H9 (cell line): ENCODE measurements at regions not wholly inside any gene's neighbourhood (a gene's known extent, or its start where the extent isn't known, plus 50 kb on each side); places are given as distances from the start of the nearest gene placed in this dataset.

ENCODE experiments used
- DNase-seq: peaks from one replicate; pipeline ENCODE4 v3.0.0-alpha.2; 2017
- H2AFZ ChIP-seq: one replicate; pipeline ENCODE4 v1.6.1; 2013; ENCODE audit warnings: mild to moderate bottlenecking, low read length, control low read depth, moderate library complexity
- H2AK5ac ChIP-seq: 2 replicates; pipeline ENCODE4 v1.6.1; 2013; ENCODE audit warnings: low read length, control low read depth, mixed read lengths; ENCODE audit not compliant: insufficient read length
- H2BK120ac ChIP-seq: one replicate; pipeline ENCODE4 v1.6.1; 2013; ENCODE audit warnings: low read depth, mild to moderate bottlenecking, low read length, control low read depth, inconsistent platforms; ENCODE audit not compliant: poor library complexity, severe bottlenecking
- H2BK12ac ChIP-seq: 2 replicates; pipeline ENCODE4 v1.6.1; 2013; ENCODE audit warnings: low read length, control low read depth, mixed read lengths, low read depth; ENCODE audit not compliant: insufficient read length
- H2BK15ac ChIP-seq: 2 replicates; pipeline ENCODE4 v1.6.1; 2013; ENCODE audit warnings: low read depth, low read length, control low read depth
- H2BK20ac ChIP-seq: one replicate; pipeline ENCODE4 v1.6.1; 2013; ENCODE audit warnings: low read depth, mild to moderate bottlenecking, low read length, control low read depth, inconsistent platforms; ENCODE audit not compliant: poor library complexity, severe bottlenecking
- H2BK5ac ChIP-seq: 2 replicates; pipeline ENCODE4 v1.6.1; 2013; ENCODE audit warnings: low read length, control low read depth, mixed read lengths; ENCODE audit not compliant: insufficient read length
- H3K14ac ChIP-seq: 2 replicates; pipeline ENCODE4 v1.6.1; 2013; ENCODE audit warnings: low read length, control low read depth; ENCODE audit not compliant: insufficient read depth
- H3K18ac ChIP-seq: 2 replicates; pipeline ENCODE4 v1.6.1; 2013; ENCODE audit warnings: low read depth, mild to moderate bottlenecking, mixed read lengths, low read length, control low read depth; ENCODE audit not compliant: insufficient read length
- H3K23ac ChIP-seq: 2 replicates; pipeline ENCODE4 v1.6.1; 2013; ENCODE audit warnings: low read length, control low read depth, mixed read lengths, low read depth; ENCODE audit not compliant: insufficient read length
- H3K23me2 ChIP-seq: 2 replicates; pipeline ENCODE4 v1.6.1; 2013; ENCODE audit warnings: low read depth, mild to moderate bottlenecking, mixed read lengths, low read length, control low read depth; ENCODE audit not compliant: insufficient read length, poor library complexity, severe bottlenecking
- H3K27ac ChIP-seq: 2 replicates; pipeline ENCODE4 v1.5.1; 2013; ENCODE audit warnings: low read length, control low read depth, mixed read lengths, low read depth; ENCODE audit not compliant: insufficient read length
- H3K27me3 ChIP-seq: 2 replicates; pipeline ENCODE4 v1.6.1; 2013; ENCODE audit warnings: low read length, control low read depth, inconsistent platforms; ENCODE audit not compliant: insufficient read depth
- H3K4ac ChIP-seq: 2 replicates; pipeline ENCODE4 v1.6.1; 2013; ENCODE audit warnings: low read depth, mild to moderate bottlenecking, control low read depth, inconsistent platforms, low read length, moderate library complexity
- H3K4me1 ChIP-seq: 2 replicates; pipeline ENCODE4 v1.6.1; 2013; ENCODE audit warnings: low read length, control low read depth, inconsistent platforms; ENCODE audit not compliant: insufficient read depth
- H3K4me2 ChIP-seq: 2 replicates; pipeline ENCODE4 v1.6.1; 2013; ENCODE audit warnings: low read length, control low read depth, mixed read lengths; ENCODE audit not compliant: insufficient read length, insufficient read depth
- H3K56ac ChIP-seq: 2 replicates; pipeline ENCODE4 v1.6.1; 2013; ENCODE audit warnings: low read depth, mild to moderate bottlenecking, mixed read lengths, low read length, control low read depth; ENCODE audit not compliant: insufficient read length
- H3K79me1 ChIP-seq: 2 replicates; pipeline ENCODE4 v1.6.1; 2013; ENCODE audit warnings: low read depth, mild to moderate bottlenecking, moderate library complexity, low read length, control low read depth, inconsistent platforms; ENCODE audit not compliant: insufficient read depth, poor library complexity, severe bottlenecking
- H3K79me2 ChIP-seq: 2 replicates; pipeline ENCODE4 v1.6.1; 2013; ENCODE audit warnings: low read length, control low read depth, inconsistent platforms; ENCODE audit not compliant: insufficient read depth
- H3K9ac ChIP-seq: 2 replicates; pipeline ENCODE4 v1.6.1; 2013; ENCODE audit warnings: low read length, control low read depth, mixed read lengths; ENCODE audit not compliant: insufficient read length; ENCODE audit errors: extremely low read depth
- H3K9me3 ChIP-seq: one replicate; pipeline ENCODE4 v1.6.1; 2013; ENCODE audit warnings: low read depth, low read length, inconsistent platforms; ENCODE audit not compliant: control insufficient read depth
- H3T11ph ChIP-seq: one replicate; pipeline ENCODE4 v1.6.1; 2013; ENCODE audit warnings: mild to moderate bottlenecking, low read length, control low read depth, inconsistent platforms
- H4K20me1 ChIP-seq: one replicate; pipeline ENCODE4 v1.6.1; 2013; ENCODE audit not compliant: control insufficient read depth, insufficient read length, insufficient read depth
- H4K5ac ChIP-seq: 2 replicates; pipeline ENCODE4 v1.6.1; 2013; ENCODE audit warnings: low read depth, mild to moderate bottlenecking, mixed read lengths, low read length, control low read depth; ENCODE audit not compliant: insufficient read length
- H4K8ac ChIP-seq: replicated peaks from 2 replicates; pipeline ENCODE4 v1.6.1; 2013; ENCODE audit warnings: low read length, control low read depth, mixed read lengths, low read depth; ENCODE audit not compliant: insufficient read length
- H4K91ac ChIP-seq: 2 replicates; pipeline ENCODE4 v1.6.1; 2013; ENCODE audit warnings: low read depth, mild to moderate bottlenecking, moderate library complexity, mixed read lengths, low read length, control low read depth; ENCODE audit not compliant: insufficient read length
- H3K27ac Mint-ChIP-seq, 3 experiments: 2 replicates in 2 of 3; 3 replicates in 1 of 3; pipeline ENCODE4 v1.8.0; 2020 to 2021; ENCODE audit warnings: mixed read lengths in 3 of 3, mild to moderate bottlenecking in 1 of 3, moderate library complexity in 1 of 3
- H3K27me3 Mint-ChIP-seq: 2 replicates; pipeline ENCODE4 v1.8.0; 2021; ENCODE audit warnings: low read depth, mild to moderate bottlenecking, moderate library complexity, mixed read lengths
- H3K36me3 Mint-ChIP-seq, 3 experiments: 2 replicates in 2 of 3; 3 replicates in 1 of 3; pipeline ENCODE4 v1.8.0; 2020 to 2021; ENCODE audit warnings: low read depth in 3 of 3, mixed read lengths in 3 of 3; ENCODE audit not compliant: insufficient read depth in 1 of 3
- H3K4me1 Mint-ChIP-seq, 2 experiments: 2 replicates each; pipeline ENCODE4 v1.8.0; 2020; ENCODE audit warnings: mixed read lengths in 2 of 2
- H3K4me3 Mint-ChIP-seq, 2 experiments: 2 replicates in 1 of 2; 3 replicates in 1 of 2; pipeline ENCODE4 v1.8.0; 2020 to 2021; ENCODE audit warnings: mild to moderate bottlenecking in 2 of 2, mixed read lengths in 2 of 2, moderate library complexity in 1 of 2
- H3K9me3 Mint-ChIP-seq, 2 experiments: 2 replicates in 1 of 2; 3 replicates in 1 of 2; pipeline ENCODE4 v1.8.0; 2020; ENCODE audit warnings: mild to moderate bottlenecking in 2 of 2, mixed read lengths in 2 of 2, moderate library complexity in 1 of 2
- WGBS: extraction: QIAGEN DNeasy Blood & Tissue Kit; methylation state at CpG from one replicate; pipeline ENCODE4 v1.1.7; 2013; ENCODE audit warnings: missing lambda C conversion rate, low lambda C conversion rate, mixed read lengths; ENCODE audit not compliant: insufficient read length; ENCODE audit errors: extremely low coverage; 5-methylcytosine and 5-hydroxymethylcytosine counted together
- TF ChIP-seq, protein P1 (sequence below): fragments of 200-600 bp; sonication (generic); conservative IDR thresholded peaks from 3 replicates; pipeline ENCODE4 v1.8.0; 2021; ENCODE audit warnings: antibody characterized with exemption, mild to moderate bottlenecking

- Histone ChIP-seq H2AFZ (no peak overlapping the region), H2BK15ac (no peak overlapping the region)
- WGBS: no CpG with 5 or more reads among the region's 5 CpGs
Observed at GRCh38 chr10:78800006-78800405, 268.8 kb upstream of the ZMIZ1 start.

More at GRCh38 chr10:78800006-78800405, 268.8 kb upstream of the ZMIZ1 start:
- H3K23me2 ChIP-seq: no peaks in the 10 kb centered on the region
- H3K4me3 Mint-ChIP-seq: no peak overlapping the region; a peak in 1 of 5 replicates
- no peak overlapping the region for H2BK12ac ChIP-seq
- DNase-seq: no peak
- H3K27me3 Mint-ChIP-seq: peaks cover 63% of the 10 kb centered on the region
- H3K27ac Mint-ChIP-seq: no peak overlapping the region
- no peaks in the 10 kb centered on the region for H3K4me1 ChIP-seq
- no peak overlapping the region for H4K91ac ChIP-seq
- no peaks in the 10 kb centered on the region; a peak in 1 of 7 replicates for H3K36me3 Mint-ChIP-seq
- peaks cover 5 to 16% of the 10 kb centered on the region in 2 experiments for H3K4me1 Mint-ChIP-seq
- H3K4ac ChIP-seq: no peak overlapping the region
- H2AK5ac ChIP-seq: no peak overlapping the region
- no peak overlapping the region for H4K8ac ChIP-seq
- no peaks in the 10 kb centered on the region; the same call in 1 of the 2 replicates for H3K27me3 ChIP-seq
- TF ChIP-seq, protein P1, sequence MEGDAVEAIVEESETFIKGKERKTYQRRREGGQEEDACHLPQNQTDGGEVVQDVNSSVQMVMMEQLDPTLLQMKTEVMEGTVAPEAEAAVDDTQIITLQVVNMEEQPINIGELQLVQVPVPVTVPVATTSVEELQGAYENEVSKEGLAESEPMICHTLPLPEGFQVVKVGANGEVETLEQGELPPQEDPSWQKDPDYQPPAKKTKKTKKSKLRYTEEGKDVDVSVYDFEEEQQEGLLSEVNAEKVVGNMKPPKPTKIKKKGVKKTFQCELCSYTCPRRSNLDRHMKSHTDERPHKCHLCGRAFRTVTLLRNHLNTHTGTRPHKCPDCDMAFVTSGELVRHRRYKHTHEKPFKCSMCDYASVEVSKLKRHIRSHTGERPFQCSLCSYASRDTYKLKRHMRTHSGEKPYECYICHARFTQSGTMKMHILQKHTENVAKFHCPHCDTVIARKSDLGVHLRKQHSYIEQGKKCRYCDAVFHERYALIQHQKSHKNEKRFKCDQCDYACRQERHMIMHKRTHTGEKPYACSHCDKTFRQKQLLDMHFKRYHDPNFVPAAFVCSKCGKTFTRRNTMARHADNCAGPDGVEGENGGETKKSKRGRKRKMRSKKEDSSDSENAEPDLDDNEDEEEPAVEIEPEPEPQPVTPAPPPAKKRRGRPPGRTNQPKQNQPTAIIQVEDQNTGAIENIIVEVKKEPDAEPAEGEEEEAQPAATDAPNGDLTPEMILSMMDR: no peak
- H3K23ac ChIP-seq: no peak overlapping the region
- no peak overlapping the region for H2BK20ac ChIP-seq
- no peak overlapping the region for H3T11ph ChIP-seq
- no peak overlapping the region for H3K56ac ChIP-seq
- no peak overlapping the region for H2BK120ac ChIP-seq
- no peak overlapping the region for H2BK5ac ChIP-seq
- no peak overlapping the region for H4K5ac ChIP-seq
- H4K20me1 ChIP-seq: no peaks in the 10 kb centered on the region
- H3K9me3 Mint-ChIP-seq: no peaks in the 10 kb centered on the region
- H3K27ac ChIP-seq: no peak overlapping the region
- H3K79me2 ChIP-seq: no peaks in the 10 kb centered on the region
- no peak overlapping the region for H3K9ac ChIP-seq
- H3K14ac ChIP-seq: no peak overlapping the region
- no peaks in the 10 kb centered on the region for H3K79me1 ChIP-seq
- no peak overlapping the region for H3K4me2 ChIP-seq
- H3K9me3 ChIP-seq: no peaks in the 10 kb centered on the region
- H3K18ac ChIP-seq: no peak overlapping the region
